Upper lobe of left lung (tissue), 4 donors: ENCODE measurements at regions not wholly inside any gene's neighbourhood (a gene's known extent, or its start where the extent isn't known, plus 50 kb on each side); places are given as distances from the start of the nearest gene placed in this dataset.

ENCODE experiments used
- CTCF ChIP-seq, 6 experiments: fragments of 450-650 bp in 4 of 6; fragments of 200-600 bp in 2 of 6; sonication (generic) in 2 of 6; IDR thresholded peaks; one replicate each; pipeline ENCODE4 v1.5.1; 2016 to 2019; ENCODE audit warnings: antibody characterized with exemption in 6 of 6
- POLR2A ChIP-seq, 4 donors: fragments of 450-650 bp; IDR thresholded peaks; one replicate each; pipeline ENCODE4 v1.5.1; 2016 to 2017; ENCODE audit warnings: antibody characterized with exemption in 4 of 4, mild to moderate bottlenecking in 2 of 4
- POLR2AphosphoS5 ChIP-seq, 2 donors: sonication (generic); formaldehyde crosslinking; IDR thresholded peaks; one replicate each; pipeline ENCODE4 v1.5.1; 2017; ENCODE audit warnings: antibody characterized with exemption in 2 of 2

GRCh38 chr17:52495646-52496045 lies 337.1 kb upstream of the CA10 start:
- TF ChIP-seq CTCF (IDR thresholded peaks at IDR 0.05) = no peak
- no peak for TF ChIP-seq POLR2A (IDR thresholded peaks at IDR 0.05)
- no peak for TF ChIP-seq POLR2AphosphoS5 (IDR thresholded peaks at IDR 0.05)
